Common myeloid progenitor, CD34-positive (primary cell): ENCODE measurements at regions not wholly inside any gene's neighbourhood (a gene's known extent, or its start where the extent isn't known, plus 50 kb on each side); places are given as distances from the start of the nearest gene placed in this dataset.

Source experiments
- CTCF ChIA-PET: fragments of 350-600 bp; sonication (Branson Sonifier 250); formaldehyde crosslinking; loops from one replicate; lab custom pipeline; 2021; ENCODE audit warnings: antibody characterized with exemption; lab: Charles Lee
- POLR2A ChIA-PET: fragments of 350-600 bp; sonication (Branson Sonifier 250); formaldehyde crosslinking; loops from one replicate; lab custom pipeline; 2021; ENCODE audit warnings: antibody characterized with exemption; lab: Charles Lee
- DNase-seq, 3 donors: peaks; one replicate each; pipeline versions ENCODE4 v3.0.0 to v3.0.0-alpha.2; 2013
- H3K27ac ChIP-seq, 2 experiments: 1 replicate in 1 of 2; 2 replicates in 1 of 2; pipeline ENCODE4 v1.7.0; 2013; ENCODE audit warnings: inconsistent platforms in 2 of 2, low read length in 2 of 2, mild to moderate bottlenecking in 2 of 2, low read depth in 1 of 2, moderate library complexity in 1 of 2; ENCODE audit not compliant: severe bottlenecking in 2 of 2, insufficient read depth in 1 of 2, poor library complexity in 1 of 2
- H3K27me3 ChIP-seq, 5 experiments: replicated peaks in 2 of 5; 1 replicate in 3 of 5; 2 replicates in 2 of 5; pipeline versions ENCODE4 v1.6.1 to v1.7.0; 2013; ENCODE audit warnings: low read length in 4 of 5, mild to moderate bottlenecking in 2 of 5, moderate library complexity in 2 of 5, inconsistent platforms in 1 of 5; ENCODE audit not compliant: insufficient read depth in 5 of 5, control insufficient read depth in 4 of 5
- H3K36me3 ChIP-seq, 4 experiments: 1 replicate in 2 of 4; 2 replicates in 2 of 4; pipeline versions ENCODE4 v1.6.1 to v1.7.0; 2013; ENCODE audit warnings: low read length in 3 of 4, control low read depth in 1 of 4, mild to moderate bottlenecking in 1 of 4; ENCODE audit not compliant: control insufficient read depth in 4 of 4, insufficient read depth in 4 of 4
- H3K4me1 ChIP-seq, 4 experiments: 1 replicate in 3 of 4; 2 replicates in 1 of 4; pipeline versions ENCODE4 v1.6.1 to v1.7.1; 2013; ENCODE audit warnings: low read length in 3 of 4, mild to moderate bottlenecking in 3 of 4, control low read depth in 1 of 4, inconsistent platforms in 1 of 4, moderate library complexity in 1 of 4; ENCODE audit not compliant: control insufficient read depth in 4 of 4, insufficient read depth in 4 of 4; ENCODE audit errors: control extremely low read depth in 1 of 4
- H3K4me3 ChIP-seq, 7 experiments: 1 replicate in 4 of 7; 2 replicates in 3 of 7; pipeline versions ENCODE4 v1.5.1 to v1.7.0; 2013; ENCODE audit warnings: mild to moderate bottlenecking in 7 of 7, low read length in 6 of 7, moderate library complexity in 6 of 7, inconsistent platforms in 2 of 7, low read depth in 2 of 7, control low read depth in 1 of 7; ENCODE audit not compliant: insufficient read depth in 4 of 7, control insufficient read depth in 1 of 7; ENCODE audit errors: extremely low read depth in 1 of 7
- H3K9me3 ChIP-seq, 5 experiments: 1 replicate in 4 of 5; 2 replicates in 1 of 5; pipeline versions ENCODE4 v1.6.1 to v1.7.1; 2013; ENCODE audit warnings: low read length in 4 of 5, mild to moderate bottlenecking in 2 of 5, inconsistent platforms in 1 of 5, low read depth in 1 of 5, moderate library complexity in 1 of 5; ENCODE audit not compliant: control insufficient read depth in 4 of 5, insufficient read depth in 2 of 5; ENCODE audit errors: control extremely low read depth in 1 of 5
- WGBS: methylation state at CpG from one replicate; pipeline ENCODE4 v1.1.5; 2013; ENCODE audit not compliant: insufficient coverage; 5-methylcytosine and 5-hydroxymethylcytosine counted together

GRCh38 chr6:163952005-163952404 is 537.5 kb downstream of the QKI start:
- no peaks in the 10 kb centered on the region for H3K9me3 ChIP-seq
- CTCF ChIA-PET, result no interaction called here
- DNase-seq, result no peak
- POLR2A ChIA-PET, result no interaction called here
- no peaks in the 10 kb centered on the region for H3K36me3 ChIP-seq
- H3K27me3 ChIP-seq, result peaks cover 12 to 76% (median 22%) of the 10 kb centered on the region in 5 experiments
- WGBS, result 98% methylated on average over 4 of the region's 6 CpGs
- H3K4me3 ChIP-seq, result no peak overlapping the region
- no peak overlapping the region for H3K27ac ChIP-seq
- H3K4me1 ChIP-seq, result no peaks in the 10 kb centered on the region

GRCh38 chr6:163951326-163951725 is 536.8 kb downstream of the QKI start:
- H3K9me3 ChIP-seq, result no peaks in the 10 kb centered on the region

GRCh38 chr6:163950159-163950558 is 535.6 kb downstream of the QKI start:
- Histone ChIP-seq H3K27me3 (peaks cover 12 to 83% (median 18%) of the 10 kb centered on the region in 5 experiments), H3K4me1 (no peaks in the 10 kb centered on the region), H3K36me3 (no peaks in the 10 kb centered on the region), H3K27ac (no peak overlapping the region), H3K4me3 (no peak overlapping the region), H3K9me3 (no peaks in the 10 kb centered on the region)
- peak in 2 of 3 donors; percentile 31 to 38 for DNase-seq
- CTCF ChIA-PET, result interaction anchor here (1.2 to 1.3 kb wide), 2 partner anchors 11 to 16 kb away, joined by 3 read pairs; no protein-coding TSS in a partner anchor
- POLR2A ChIA-PET, result no interaction called here
- WGBS, result 38% methylated on average over 3 of the region's 3 CpGs

More at GRCh38 chr6:163951326-163951725, 536.8 kb downstream of the QKI start:
- ChIA-PET CTCF (no interaction called here), POLR2A (no interaction called here)
- DNase-seq, result no peak
- no peak overlapping the region for H3K27ac ChIP-seq
- peaks cover 12 to 80% (median 22%) of the 10 kb centered on the region in 5 experiments for H3K27me3 ChIP-seq
- H3K4me1 ChIP-seq, result no peaks in the 10 kb centered on the region
- no peaks in the 10 kb centered on the region for H3K36me3 ChIP-seq
- 100% methylated on average over 3 of the region's 5 CpGs for WGBS
- H3K4me3 ChIP-seq, result no peak overlapping the region

GRCh38 chr6:163949431-163949830 is 534.9 kb downstream of the QKI start:
- H3K27me3 ChIP-seq, result peaks cover 10 to 83% (median 19%) of the 10 kb centered on the region in 5 experiments
- no peak for DNase-seq
- H3K4me3 ChIP-seq, result no peak overlapping the region
- H3K4me1 ChIP-seq, result no peaks in the 10 kb centered on the region
- no peak overlapping the region for H3K27ac ChIP-seq
- H3K9me3 ChIP-seq, result no peaks in the 10 kb centered on the region
- no peaks in the 10 kb centered on the region for H3K36me3 ChIP-seq
- CTCF ChIA-PET, result interaction anchor here (1.2 kb wide), 1 partner anchor 17 kb away, joined by 3 read pairs; no protein-coding TSS in a partner anchor
- POLR2A ChIA-PET, result no interaction called here
- WGBS, result 90% methylated on average over 4 of the region's 4 CpGs

- Histone ChIP-seq H3K4me3 (no peak overlapping the region), H3K27me3 (peaks cover 8 to 85% (median 21%) of the 10 kb centered on the region in 5 experiments), H3K27ac (no peak overlapping the region), H3K9me3 (no peaks in the 10 kb centered on the region), H3K36me3 (no peaks in the 10 kb centered on the region), H3K4me1 (no peaks in the 10 kb centered on the region)
- no peak for DNase-seq
- ChIA-PET POLR2A (no interaction called here), CTCF (no interaction called here)
- WGBS, result 92% methylated on average over 3 of the region's 5 CpGs
Observed at GRCh38 chr6:163948250-163948649, 533.7 kb downstream of the QKI start.

GRCh38 chr6:163947276-163947675 is 532.8 kb downstream of the QKI start:
- POLR2A ChIA-PET, result no interaction called here
- Histone ChIP-seq H3K4me3 (no peak overlapping the region), H3K27ac (no peak overlapping the region), H3K4me1 (no peaks in the 10 kb centered on the region), H3K36me3 (no peaks in the 10 kb centered on the region), H3K9me3 (no peaks in the 10 kb centered on the region), H3K27me3 (peaks cover 5 to 80% (median 23%) of the 10 kb centered on the region in 5 experiments)
- WGBS, result no CpG with 5 or more reads among the region's 3 CpGs
- CTCF ChIA-PET, result interaction anchor here (1.1 to 1.2 kb wide), 2 partner anchors 9 kb away, joined by 3 read pairs; no protein-coding TSS in a partner anchor
- DNase-seq, result no peak

- 93% methylated on average over 7 of the region's 7 CpGs for WGBS
- Histone ChIP-seq H3K27ac (no peak overlapping the region), H3K36me3 (no peaks in the 10 kb centered on the region), H3K4me3 (no peak overlapping the region), H3K27me3 (peaks cover 5 to 80% (median 22%) of the 10 kb centered on the region in 5 experiments), H3K4me1 (no peaks in the 10 kb centered on the region), H3K9me3 (no peaks in the 10 kb centered on the region)
- no peak for DNase-seq
- ChIA-PET CTCF (interaction anchor here (0.7 to 1.2 kb wide), 3 partner anchors 9 to 13 kb away, joined by 3 read pairs; no protein-coding TSS in a partner anchor), POLR2A (no interaction called here)
Observed at GRCh38 chr6:163946437-163946836, 531.9 kb downstream of the QKI start.
